ENCODE measurements at regions not wholly inside any gene's neighbourhood (a gene's known extent, or its start where the extent isn't known, plus 50 kb on each side); places are given as distances from the start of the nearest gene placed in this dataset.
"Not testable (repeated sequence)": the region's sequence is repeated elsewhere in the genome, so short reads cannot be mapped to it uniquely, and the experiment has no call there.

DNA sequence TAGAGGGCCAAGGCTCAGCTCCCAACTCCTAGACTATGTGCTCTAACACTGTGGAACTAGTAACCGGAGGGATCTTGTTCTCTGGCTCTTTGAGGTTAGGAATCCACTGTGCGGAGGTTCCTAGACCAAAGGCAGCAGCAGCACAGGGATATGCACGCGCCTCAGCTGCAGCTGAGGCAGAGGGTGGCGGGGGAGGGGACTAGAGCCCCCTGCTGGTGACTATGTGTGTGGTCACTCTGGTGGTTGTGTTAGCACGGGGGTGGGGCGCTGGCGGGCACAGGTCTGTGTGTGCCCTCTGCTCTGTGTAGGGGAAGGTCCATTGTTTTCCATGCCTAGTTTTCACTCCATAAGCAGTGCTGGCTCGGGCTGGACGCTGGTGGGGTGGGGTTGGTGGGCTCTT lies 458.0 kb upstream of the IZUMO3 start:
- H3K4me1 ChIP-seq: no peaks in the 10 kb centered on the region
- no peak overlapping the region for H3K4me3 ChIP-seq
- DNase-seq (no peak), ATAC-seq (no peak)
- H3K36me3 ChIP-seq: no peaks in the 10 kb centered on the region
- no peaks in the 10 kb centered on the region for H3K27me3 ChIP-seq
- TF ChIP-seq, protein P1, sequence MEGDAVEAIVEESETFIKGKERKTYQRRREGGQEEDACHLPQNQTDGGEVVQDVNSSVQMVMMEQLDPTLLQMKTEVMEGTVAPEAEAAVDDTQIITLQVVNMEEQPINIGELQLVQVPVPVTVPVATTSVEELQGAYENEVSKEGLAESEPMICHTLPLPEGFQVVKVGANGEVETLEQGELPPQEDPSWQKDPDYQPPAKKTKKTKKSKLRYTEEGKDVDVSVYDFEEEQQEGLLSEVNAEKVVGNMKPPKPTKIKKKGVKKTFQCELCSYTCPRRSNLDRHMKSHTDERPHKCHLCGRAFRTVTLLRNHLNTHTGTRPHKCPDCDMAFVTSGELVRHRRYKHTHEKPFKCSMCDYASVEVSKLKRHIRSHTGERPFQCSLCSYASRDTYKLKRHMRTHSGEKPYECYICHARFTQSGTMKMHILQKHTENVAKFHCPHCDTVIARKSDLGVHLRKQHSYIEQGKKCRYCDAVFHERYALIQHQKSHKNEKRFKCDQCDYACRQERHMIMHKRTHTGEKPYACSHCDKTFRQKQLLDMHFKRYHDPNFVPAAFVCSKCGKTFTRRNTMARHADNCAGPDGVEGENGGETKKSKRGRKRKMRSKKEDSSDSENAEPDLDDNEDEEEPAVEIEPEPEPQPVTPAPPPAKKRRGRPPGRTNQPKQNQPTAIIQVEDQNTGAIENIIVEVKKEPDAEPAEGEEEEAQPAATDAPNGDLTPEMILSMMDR (IDR thresholded peaks at IDR 0.05 in 4 of 5, conservative IDR thresholded peaks at IDR 0.05 in 1 of 5): no peak
- no peak for TF ChIP-seq POLR2A (IDR thresholded peaks at IDR 0.05)
- no peaks in the 10 kb centered on the region for H3K9me3 ChIP-seq
- intact Hi-C loops (cut with DNase I; ENCODE audit: low total_unique reads) (no loop called here), in situ Hi-C loops (cut with MboI; ENCODE audit: low sequenced_read_pairs in 4 of 4) (no loop called here)
- no peak overlapping the region for H3K27ac ChIP-seq

- ATAC-seq (no peak), DNase-seq (no peak)
- Histone ChIP-seq H3K9me3 (no peaks in the 10 kb centered on the region), H3K4me1 (no peaks in the 10 kb centered on the region), H3K27me3 (no peaks in the 10 kb centered on the region), H3K27ac (no peak overlapping the region), H3K4me3 (no peak overlapping the region), H3K36me3 (no peaks in the 10 kb centered on the region)
- in situ Hi-C loops (cut with MboI; ENCODE audit: low sequenced_read_pairs in 4 of 4) (no loop called here), intact Hi-C loops (cut with DNase I; ENCODE audit: low total_unique reads) (no loop called here)
- TF ChIP-seq, protein P1 (IDR thresholded peaks at IDR 0.05 in 4 of 5, conservative IDR thresholded peaks at IDR 0.05 in 1 of 5): no peak
- TF ChIP-seq POLR2A (IDR thresholded peaks at IDR 0.05): no peak
These were observed 440.6 kb upstream of the IZUMO3 start for GRCh38 chr9:24986331-24986730.

- H3K36me3 ChIP-seq; H3K27me3 ChIP-seq; H3K4me1 ChIP-seq; DNase-seq; intact Hi-C loops (cut with DNase I; ENCODE audit: low total_unique reads); ATAC-seq; H3K4me3 ChIP-seq; in situ Hi-C loops (cut with MboI; ENCODE audit: low sequenced_read_pairs in 4 of 4); H3K9me3 ChIP-seq; H3K27ac ChIP-seq: not testable (repeated sequence)
These were observed 425.1 kb upstream of the IZUMO3 start for GRCh38 chr9:24970780-24971179.

GRCh38 chr9:24961762-24962161 lies 416.1 kb upstream of the IZUMO3 start:
- Histone ChIP-seq H3K36me3 (no peaks in the 10 kb centered on the region), H3K9me3 (no peaks in the 10 kb centered on the region), H3K4me3 (no peak overlapping the region), H3K27me3 (no peaks in the 10 kb centered on the region), H3K4me1 (no peaks in the 10 kb centered on the region), H3K27ac (no peak overlapping the region)
- in situ Hi-C loops (cut with MboI; ENCODE audit: low sequenced_read_pairs in 4 of 4) (no loop called here), intact Hi-C loops (cut with DNase I; ENCODE audit: low total_unique reads) (no loop called here)
- ATAC-seq: no peak
- TF ChIP-seq, protein P1 (IDR thresholded peaks at IDR 0.05 in 4 of 5, conservative IDR thresholded peaks at IDR 0.05 in 1 of 5): no peak
- no peak for TF ChIP-seq POLR2A (IDR thresholded peaks at IDR 0.05)
- DNase-seq: no peak

- Histone ChIP-seq H3K9me3 (no peaks in the 10 kb centered on the region), H3K27ac (no peak overlapping the region), H3K27me3 (no peaks in the 10 kb centered on the region), H3K4me3 (no peak overlapping the region), H3K4me1 (no peaks in the 10 kb centered on the region), H3K36me3 (no peaks in the 10 kb centered on the region)
- in situ Hi-C loops (cut with MboI; ENCODE audit: low sequenced_read_pairs in 4 of 4) (no loop called here), intact Hi-C loops (cut with DNase I; ENCODE audit: low total_unique reads) (no loop called here)
- DNase-seq (no peak), ATAC-seq (no peak)
- TF ChIP-seq, protein P1 (IDR thresholded peaks at IDR 0.05 in 4 of 5, conservative IDR thresholded peaks at IDR 0.05 in 1 of 5): no peak
- TF ChIP-seq POLR2A (IDR thresholded peaks at IDR 0.05): no peak
These were observed 407.4 kb upstream of the IZUMO3 start for GRCh38 chr9:24953070-24953469.

Measured in gastrocnemius medialis (tissue), 4 donors.